Kidney epithelial cell (primary cell): ENCODE measurements at regions not wholly inside any gene's neighbourhood (a gene's known extent, or its start where the extent isn't known, plus 50 kb on each side); places are given as distances from the start of the nearest gene placed in this dataset.

Experiments used
- DNase-seq: peaks from one replicate; pipeline ENCODE4 v3.0.0-alpha.2; 2010; ENCODE audit warnings: low read depth
- H3K27me3 ChIP-seq: 2 replicates; pipeline ENCODE4 v1.6.0; 2011; ENCODE audit warnings: low read length; ENCODE audit not compliant: control insufficient read depth, insufficient read depth
- H3K36me3 ChIP-seq: 2 replicates; pipeline ENCODE4 v1.5.1; 2011; ENCODE audit warnings: low read length; ENCODE audit not compliant: control insufficient read depth, insufficient read depth
- H3K4me3 ChIP-seq: 2 replicates; pipeline ENCODE4 v1.5.1; 2011; ENCODE audit warnings: low read depth, mild to moderate bottlenecking, control low read depth, low read length
- TF ChIP-seq, protein P1 (sequence below): IDR thresholded peaks from 2 replicates; pipeline ENCODE4 v1.5.1; 2011; ENCODE audit warnings: mild to moderate bottlenecking, moderate library complexity, low read length, control low read depth, inconsistent platforms; ENCODE audit not compliant: insufficient read depth, poor library complexity, severe bottlenecking

DNA sequence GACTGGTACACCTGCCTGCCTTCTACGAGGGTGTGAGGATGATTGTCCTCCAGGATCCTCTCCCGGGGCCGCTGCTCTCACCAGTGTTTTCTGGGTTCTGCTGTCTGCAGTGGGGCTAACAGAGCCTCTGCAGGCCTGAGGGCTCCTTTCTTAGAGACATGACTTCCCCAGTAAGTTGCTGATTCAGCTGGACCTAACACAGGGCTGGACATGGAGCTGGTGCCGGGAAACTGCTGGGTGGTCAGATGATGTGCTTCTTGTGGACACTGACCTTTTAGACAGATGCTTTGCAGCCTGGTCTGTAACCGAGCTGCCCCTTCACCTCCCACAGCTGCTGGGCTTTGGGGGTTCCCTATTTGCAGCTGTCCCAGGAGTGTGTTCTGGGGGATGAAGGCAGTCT is 71.5 kb downstream of the FOXL1 start:
- Histone ChIP-seq H3K27me3 (no peaks in the 10 kb centered on the region), H3K4me3 (no peak overlapping the region), H3K36me3 (no peaks in the 10 kb centered on the region)
- TF ChIP-seq, protein P1, sequence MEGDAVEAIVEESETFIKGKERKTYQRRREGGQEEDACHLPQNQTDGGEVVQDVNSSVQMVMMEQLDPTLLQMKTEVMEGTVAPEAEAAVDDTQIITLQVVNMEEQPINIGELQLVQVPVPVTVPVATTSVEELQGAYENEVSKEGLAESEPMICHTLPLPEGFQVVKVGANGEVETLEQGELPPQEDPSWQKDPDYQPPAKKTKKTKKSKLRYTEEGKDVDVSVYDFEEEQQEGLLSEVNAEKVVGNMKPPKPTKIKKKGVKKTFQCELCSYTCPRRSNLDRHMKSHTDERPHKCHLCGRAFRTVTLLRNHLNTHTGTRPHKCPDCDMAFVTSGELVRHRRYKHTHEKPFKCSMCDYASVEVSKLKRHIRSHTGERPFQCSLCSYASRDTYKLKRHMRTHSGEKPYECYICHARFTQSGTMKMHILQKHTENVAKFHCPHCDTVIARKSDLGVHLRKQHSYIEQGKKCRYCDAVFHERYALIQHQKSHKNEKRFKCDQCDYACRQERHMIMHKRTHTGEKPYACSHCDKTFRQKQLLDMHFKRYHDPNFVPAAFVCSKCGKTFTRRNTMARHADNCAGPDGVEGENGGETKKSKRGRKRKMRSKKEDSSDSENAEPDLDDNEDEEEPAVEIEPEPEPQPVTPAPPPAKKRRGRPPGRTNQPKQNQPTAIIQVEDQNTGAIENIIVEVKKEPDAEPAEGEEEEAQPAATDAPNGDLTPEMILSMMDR, result no peak
- DNase-seq, result no peak

DNA sequence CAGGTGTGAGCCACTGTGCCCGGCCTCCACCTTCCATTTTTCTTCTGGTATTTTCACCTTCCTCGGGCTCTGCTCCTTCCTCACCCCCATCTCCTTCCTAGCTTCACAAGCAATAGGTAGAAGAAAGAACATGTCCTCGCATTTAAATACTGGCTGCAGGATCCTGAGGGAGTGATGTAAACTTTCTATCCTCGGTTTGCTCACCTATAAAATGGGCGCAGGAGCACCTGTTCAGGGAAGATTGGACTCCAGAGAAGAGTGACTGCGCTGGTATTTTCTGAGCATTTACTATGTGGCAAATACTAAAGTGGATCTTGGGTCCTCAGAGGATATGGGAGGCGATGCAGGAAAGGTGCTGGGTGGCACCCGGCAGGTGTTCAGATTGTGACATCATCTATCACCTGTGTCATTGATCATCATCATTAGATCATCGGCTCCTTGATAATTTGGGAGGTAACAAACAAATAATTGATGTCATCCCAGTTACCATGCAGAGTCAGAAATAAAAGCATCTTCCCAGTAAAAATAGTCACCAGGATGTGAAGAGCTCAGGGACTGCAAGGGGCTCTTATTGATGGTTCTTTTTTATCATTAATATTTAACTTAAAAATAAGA is 72.8 kb downstream of the FOXL1 start:
- no peak overlapping the region for H3K4me3 ChIP-seq
- H3K36me3 ChIP-seq, result no peaks in the 10 kb centered on the region
- TF ChIP-seq, protein P1, result no peak
- DNase-seq, result no peak
- H3K27me3 ChIP-seq, result no peaks in the 10 kb centered on the region

DNA sequence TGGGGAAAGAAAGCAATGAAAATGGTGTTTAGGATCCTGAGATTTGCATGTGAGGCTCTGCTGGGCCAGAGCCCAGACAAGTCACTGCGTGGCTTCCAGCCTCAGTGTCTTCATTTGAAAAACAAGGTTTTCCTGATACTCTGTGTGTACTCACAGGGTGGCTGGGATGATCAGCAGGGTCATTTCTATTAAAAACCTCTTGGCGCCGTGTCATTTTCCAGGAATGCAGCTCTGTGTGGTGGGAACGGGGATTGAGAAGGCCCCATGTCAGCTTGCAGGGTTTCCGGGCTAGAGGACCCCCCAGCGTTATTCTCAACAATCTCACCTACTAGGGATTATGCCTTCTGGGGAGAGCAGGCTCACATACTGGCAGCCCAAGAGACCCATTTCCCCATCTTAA is 73.5 kb downstream of the FOXL1 start:
- no peaks in the 10 kb centered on the region for H3K27me3 ChIP-seq
- H3K4me3 ChIP-seq, result no peak overlapping the region
- H3K36me3 ChIP-seq, result no peaks in the 10 kb centered on the region
- TF ChIP-seq, protein P1, result no peak
- DNase-seq, result no peak

DNA sequence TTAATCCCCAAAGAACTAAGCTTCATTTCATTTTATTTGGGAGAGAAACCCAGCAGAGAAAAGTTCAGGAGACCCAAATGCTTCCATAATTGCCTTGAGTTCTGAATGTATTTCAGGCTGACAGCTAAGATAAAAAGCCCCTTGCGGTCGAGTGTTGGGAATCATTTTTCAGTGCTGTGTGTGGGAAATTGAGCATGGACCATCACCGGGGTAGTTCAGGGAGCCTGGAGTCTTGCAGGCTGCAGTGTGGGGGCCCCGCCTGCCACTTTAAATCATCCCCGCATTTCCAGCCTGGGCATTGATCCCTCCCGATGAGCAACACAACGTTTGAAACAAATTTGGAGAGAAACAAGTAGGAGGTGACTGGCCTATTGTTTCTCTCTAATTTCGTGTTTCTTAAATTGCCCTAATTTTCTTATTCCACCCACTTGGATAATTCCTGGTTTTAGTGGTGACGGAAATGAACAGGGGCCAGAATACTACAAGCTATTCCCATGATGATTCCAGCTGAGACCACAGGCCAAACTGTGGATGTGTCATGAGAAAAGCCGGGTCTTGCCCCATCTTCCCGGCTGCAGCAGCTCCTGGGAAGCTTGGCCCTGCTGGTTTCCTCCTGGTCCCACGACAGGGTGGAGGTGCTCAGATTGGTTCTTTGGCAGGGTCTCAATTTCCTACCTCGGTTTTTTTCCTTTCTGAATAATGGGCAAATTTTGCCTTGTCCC is 75.1 kb downstream of the FOXL1 start:
- no peaks in the 10 kb centered on the region for H3K27me3 ChIP-seq
- TF ChIP-seq, protein P1, result no peak
- no peak overlapping the region for H3K4me3 ChIP-seq
- DNase-seq, result no peak
- H3K36me3 ChIP-seq, result no peaks in the 10 kb centered on the region

DNA sequence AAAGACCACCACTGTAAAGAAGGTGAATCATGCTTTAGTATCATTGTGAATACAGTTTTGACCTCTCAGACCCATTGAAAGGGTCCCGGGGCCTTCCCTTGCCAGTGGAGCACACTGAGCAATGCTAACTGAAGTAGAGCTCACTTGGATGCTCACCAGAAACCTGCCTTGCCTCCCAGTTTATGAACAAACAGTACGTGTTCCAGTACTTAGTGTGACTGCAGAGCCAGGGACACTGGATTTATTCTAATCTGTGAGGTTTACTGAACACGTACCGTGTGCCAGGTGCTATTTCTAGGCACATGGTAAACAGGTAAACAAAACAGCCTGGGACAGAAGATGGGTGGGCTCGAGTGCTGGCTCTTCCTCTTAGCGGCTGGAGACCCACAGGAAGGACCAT is 79.6 kb downstream of the FOXL1 start:
- Histone ChIP-seq H3K36me3 (no peaks in the 10 kb centered on the region), H3K27me3 (no peaks in the 10 kb centered on the region), H3K4me3 (no peak overlapping the region)
- TF ChIP-seq, protein P1, result no peak
- DNase-seq, result no peak

DNA sequence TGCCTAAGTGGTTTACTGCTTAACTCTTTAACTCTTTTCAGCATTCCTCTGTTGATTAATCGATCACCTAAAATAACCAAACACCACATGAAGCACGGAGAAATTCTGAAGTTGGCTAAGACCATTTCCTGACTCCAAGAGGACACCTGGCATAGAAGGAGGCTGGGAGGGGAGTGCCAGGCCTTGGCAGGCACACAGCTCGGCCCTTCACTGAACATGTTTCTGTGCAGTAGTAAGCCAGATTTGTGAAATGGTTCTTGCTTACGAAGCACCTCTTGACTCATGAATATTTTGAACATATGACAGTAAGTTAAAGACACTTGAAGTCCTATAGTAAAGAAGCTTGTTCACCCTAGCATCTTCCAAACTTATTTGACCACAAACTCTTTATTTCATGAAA is 82.3 kb downstream of the FOXL1 start:
- DNase-seq, result no peak
- TF ChIP-seq, protein P1, result no peak
- Histone ChIP-seq H3K4me3 (no peak overlapping the region), H3K27me3 (no peaks in the 10 kb centered on the region), H3K36me3 (no peaks in the 10 kb centered on the region)
